SK-N-MC (cell line): ENCODE measurements at regions not wholly inside any gene's neighbourhood (a gene's known extent, or its start where the extent isn't known, plus 50 kb on each side); places are given as distances from the start of the nearest gene placed in this dataset.
"Not testable (repeated sequence)": the region's sequence is repeated elsewhere in the genome, so short reads cannot be mapped to it uniquely, and the experiment has no call there.

ENCODE experiments used
- DNase-seq: peaks from one replicate; pipeline ENCODE4 v3.0.0-alpha.2; 2011; ENCODE audit warnings: low read depth, low spot score
- H3K27ac ChIP-seq: fragments of 200-600 bp; sonication (generic); 2 replicates; pipeline ENCODE4 v1.5.1; 2016; ENCODE audit warnings: mixed run types
- H3K36me3 ChIP-seq: fragments of 200-600 bp; sonication (generic); 2 replicates; pipeline ENCODE4 v1.6.1; 2017; ENCODE audit warnings: antibody characterized with exemption, low read length, mixed read lengths; ENCODE audit not compliant: insufficient read depth
- H3K4me3 ChIP-seq: fragments of 200-600 bp; sonication (generic); 2 replicates; pipeline ENCODE4 v1.5.1; 2016
- H3K9ac ChIP-seq: fragments of 200-600 bp; sonication (generic); 2 replicates; pipeline ENCODE4 v1.8.0; 2017; ENCODE audit warnings: mixed run types, mixed read lengths; ENCODE audit not compliant: insufficient read length
- H3K9me3 ChIP-seq: fragments of 200-600 bp; sonication (generic); 2 replicates; pipeline ENCODE4 v1.6.1; 2017; ENCODE audit warnings: low read depth, mild to moderate bottlenecking, antibody characterized with exemption, low read length, moderate library complexity, mixed read lengths
- EZH2 ChIP-seq: fragments of 200-600 bp; sonication (generic); IDR thresholded peaks from one replicate; pipeline ENCODE4 v1.6.1; 2017; ENCODE audit warnings: antibody characterized with exemption
- FOXP2 ChIP-seq: optimal IDR thresholded peaks from 2 replicates; pipeline ENCODE3; 2011; ENCODE audit warnings: mild to moderate bottlenecking, moderate library complexity; ENCODE audit not compliant: insufficient read depth; ENCODE audit errors: extremely low read length, control extremely low read depth
- POLR2AphosphoS5 ChIP-seq: IDR thresholded peaks from 2 replicates; pipeline ENCODE4 v1.6.1; 2012; ENCODE audit warnings: mild to moderate bottlenecking, low read depth, low read length, borderline replicate concordance

GRCh38 chr2:65934992-65935629, 499.8 kb upstream of the MEIS1 start:
- no peak for TF ChIP-seq POLR2AphosphoS5
- H3K27ac ChIP-seq: no peak overlapping the region
- H3K4me3 ChIP-seq: no peak overlapping the region
- no peak for DNase-seq
- no peaks in the 10 kb centered on the region for H3K36me3 ChIP-seq
- no peaks in the 10 kb centered on the region for H3K9me3 ChIP-seq
- no peak overlapping the region for H3K9ac ChIP-seq

GRCh38 chr2:65932571-65932970, 500.2 kb upstream of the SPRED2 start:
- no peak for DNase-seq
- TF ChIP-seq FOXP2: no peak
- Histone ChIP-seq H3K36me3 (no peaks in the 10 kb centered on the region), H3K9ac (no peak overlapping the region), H3K4me3 (no peak overlapping the region), H3K9me3 (no peaks in the 10 kb centered on the region), H3K27ac (no peak overlapping the region)

GRCh38 chr2:65931056-65931455, 498.7 kb upstream of the SPRED2 start:
- no peak for DNase-seq
- H3K4me3 ChIP-seq: no peak overlapping the region
- no peaks in the 10 kb centered on the region for H3K36me3 ChIP-seq
- H3K9me3 ChIP-seq: no peaks in the 10 kb centered on the region
- H3K27ac ChIP-seq: no peak overlapping the region
- H3K9ac ChIP-seq: no peak overlapping the region
- TF ChIP-seq POLR2AphosphoS5 (no peak), EZH2 (no peak), FOXP2 (no peak)

GRCh38 chr2:65930259-65930658, 497.9 kb upstream of the SPRED2 start:
- no peak overlapping the region for H3K9ac ChIP-seq
- no peak overlapping the region for H3K4me3 ChIP-seq
- no peak for DNase-seq
- no peak overlapping the region for H3K27ac ChIP-seq
- no peak for TF ChIP-seq EZH2
- no peak for TF ChIP-seq POLR2AphosphoS5
- TF ChIP-seq FOXP2: no peak
- H3K36me3 ChIP-seq: no peaks in the 10 kb centered on the region
- no peaks in the 10 kb centered on the region for H3K9me3 ChIP-seq

GRCh38 chr2:65929664-65930063, 497.3 kb upstream of the SPRED2 start:
- not testable (repeated sequence) for H3K36me3 ChIP-seq, H3K9ac ChIP-seq, H3K27ac ChIP-seq, H3K9me3 ChIP-seq, DNase-seq, H3K4me3 ChIP-seq

GRCh38 chr2:65922794-65923193, 490.4 kb upstream of the SPRED2 start:
- Histone ChIP-seq H3K4me3 (no peak overlapping the region), H3K27ac (no peak overlapping the region), H3K36me3 (no peaks in the 10 kb centered on the region), H3K9ac (no peak overlapping the region), H3K9me3 (no peaks in the 10 kb centered on the region)
- no peak for DNase-seq
- TF ChIP-seq POLR2AphosphoS5: no peak
- no peak for TF ChIP-seq EZH2
- no peak for TF ChIP-seq FOXP2

GRCh38 chr2:65922030-65922429, 489.6 kb upstream of the SPRED2 start:
- no peak overlapping the region for H3K27ac ChIP-seq
- no peak for DNase-seq
- no peaks in the 10 kb centered on the region for H3K9me3 ChIP-seq
- no peak overlapping the region for H3K4me3 ChIP-seq
- H3K36me3 ChIP-seq: no peaks in the 10 kb centered on the region
- H3K9ac ChIP-seq: no peak overlapping the region
- TF ChIP-seq FOXP2 (no peak), EZH2 (no peak), POLR2AphosphoS5 (no peak)

- no peak for DNase-seq
- Histone ChIP-seq H3K9me3 (no peaks in the 10 kb centered on the region), H3K9ac (no peak overlapping the region), H3K27ac (no peak overlapping the region), H3K4me3 (no peak overlapping the region), H3K36me3 (no peaks in the 10 kb centered on the region)
- TF ChIP-seq POLR2AphosphoS5 (no peak), FOXP2 (no peak), EZH2 (no peak)
Observed at GRCh38 chr2:65921116-65921515, 488.7 kb upstream of the SPRED2 start.

GRCh38 chr2:65920659-65921058, 488.3 kb upstream of the SPRED2 start:
- Histone ChIP-seq H3K27ac (no peak overlapping the region), H3K9ac (no peak overlapping the region), H3K36me3 (no peaks in the 10 kb centered on the region), H3K4me3 (no peak overlapping the region), H3K9me3 (no peaks in the 10 kb centered on the region)
- no peak for DNase-seq
- TF ChIP-seq POLR2AphosphoS5 (no peak), EZH2 (no peak), FOXP2 (no peak)
